H9 (cell line): ENCODE measurements at regions not wholly inside any gene's neighbourhood (a gene's known extent, or its start where the extent isn't known, plus 50 kb on each side); places are given as distances from the start of the nearest gene placed in this dataset.

ENCODE experiments used
- DNase-seq: peaks from one replicate; pipeline ENCODE4 v3.0.0-alpha.2; 2017
- H2AFZ ChIP-seq: one replicate; pipeline ENCODE4 v1.6.1; 2013; ENCODE audit warnings: mild to moderate bottlenecking, low read length, control low read depth, moderate library complexity
- H2AK5ac ChIP-seq: 2 replicates; pipeline ENCODE4 v1.6.1; 2013; ENCODE audit warnings: low read length, control low read depth, mixed read lengths; ENCODE audit not compliant: insufficient read length
- H2BK120ac ChIP-seq: one replicate; pipeline ENCODE4 v1.6.1; 2013; ENCODE audit warnings: low read depth, mild to moderate bottlenecking, low read length, control low read depth, inconsistent platforms; ENCODE audit not compliant: poor library complexity, severe bottlenecking
- H2BK12ac ChIP-seq: 2 replicates; pipeline ENCODE4 v1.6.1; 2013; ENCODE audit warnings: low read length, control low read depth, mixed read lengths, low read depth; ENCODE audit not compliant: insufficient read length
- H2BK15ac ChIP-seq: 2 replicates; pipeline ENCODE4 v1.6.1; 2013; ENCODE audit warnings: low read depth, low read length, control low read depth
- H2BK20ac ChIP-seq: one replicate; pipeline ENCODE4 v1.6.1; 2013; ENCODE audit warnings: low read depth, mild to moderate bottlenecking, low read length, control low read depth, inconsistent platforms; ENCODE audit not compliant: poor library complexity, severe bottlenecking
- H2BK5ac ChIP-seq: 2 replicates; pipeline ENCODE4 v1.6.1; 2013; ENCODE audit warnings: low read length, control low read depth, mixed read lengths; ENCODE audit not compliant: insufficient read length
- H3K14ac ChIP-seq: 2 replicates; pipeline ENCODE4 v1.6.1; 2013; ENCODE audit warnings: low read length, control low read depth; ENCODE audit not compliant: insufficient read depth
- H3K18ac ChIP-seq: 2 replicates; pipeline ENCODE4 v1.6.1; 2013; ENCODE audit warnings: low read depth, mild to moderate bottlenecking, mixed read lengths, low read length, control low read depth; ENCODE audit not compliant: insufficient read length
- H3K23ac ChIP-seq: 2 replicates; pipeline ENCODE4 v1.6.1; 2013; ENCODE audit warnings: low read length, control low read depth, mixed read lengths, low read depth; ENCODE audit not compliant: insufficient read length
- H3K23me2 ChIP-seq: 2 replicates; pipeline ENCODE4 v1.6.1; 2013; ENCODE audit warnings: low read depth, mild to moderate bottlenecking, mixed read lengths, low read length, control low read depth; ENCODE audit not compliant: insufficient read length, poor library complexity, severe bottlenecking
- H3K27ac ChIP-seq: 2 replicates; pipeline ENCODE4 v1.5.1; 2013; ENCODE audit warnings: low read length, control low read depth, mixed read lengths, low read depth; ENCODE audit not compliant: insufficient read length
- H3K27me3 ChIP-seq: 2 replicates; pipeline ENCODE4 v1.6.1; 2013; ENCODE audit warnings: low read length, control low read depth, inconsistent platforms; ENCODE audit not compliant: insufficient read depth
- H3K4ac ChIP-seq: 2 replicates; pipeline ENCODE4 v1.6.1; 2013; ENCODE audit warnings: low read depth, mild to moderate bottlenecking, control low read depth, inconsistent platforms, low read length, moderate library complexity
- H3K4me1 ChIP-seq: 2 replicates; pipeline ENCODE4 v1.6.1; 2013; ENCODE audit warnings: low read length, control low read depth, inconsistent platforms; ENCODE audit not compliant: insufficient read depth
- H3K4me2 ChIP-seq: 2 replicates; pipeline ENCODE4 v1.6.1; 2013; ENCODE audit warnings: low read length, control low read depth, mixed read lengths; ENCODE audit not compliant: insufficient read length, insufficient read depth
- H3K56ac ChIP-seq: 2 replicates; pipeline ENCODE4 v1.6.1; 2013; ENCODE audit warnings: low read depth, mild to moderate bottlenecking, mixed read lengths, low read length, control low read depth; ENCODE audit not compliant: insufficient read length
- H3K79me1 ChIP-seq: 2 replicates; pipeline ENCODE4 v1.6.1; 2013; ENCODE audit warnings: low read depth, mild to moderate bottlenecking, moderate library complexity, low read length, control low read depth, inconsistent platforms; ENCODE audit not compliant: insufficient read depth, poor library complexity, severe bottlenecking
- H3K79me2 ChIP-seq: 2 replicates; pipeline ENCODE4 v1.6.1; 2013; ENCODE audit warnings: low read length, control low read depth, inconsistent platforms; ENCODE audit not compliant: insufficient read depth
- H3K9ac ChIP-seq: 2 replicates; pipeline ENCODE4 v1.6.1; 2013; ENCODE audit warnings: low read length, control low read depth, mixed read lengths; ENCODE audit not compliant: insufficient read length; ENCODE audit errors: extremely low read depth
- H3K9me3 ChIP-seq: one replicate; pipeline ENCODE4 v1.6.1; 2013; ENCODE audit warnings: low read depth, low read length, inconsistent platforms; ENCODE audit not compliant: control insufficient read depth
- H3T11ph ChIP-seq: one replicate; pipeline ENCODE4 v1.6.1; 2013; ENCODE audit warnings: mild to moderate bottlenecking, low read length, control low read depth, inconsistent platforms
- H4K20me1 ChIP-seq: one replicate; pipeline ENCODE4 v1.6.1; 2013; ENCODE audit not compliant: control insufficient read depth, insufficient read length, insufficient read depth
- H4K5ac ChIP-seq: 2 replicates; pipeline ENCODE4 v1.6.1; 2013; ENCODE audit warnings: low read depth, mild to moderate bottlenecking, mixed read lengths, low read length, control low read depth; ENCODE audit not compliant: insufficient read length
- H4K8ac ChIP-seq: replicated peaks from 2 replicates; pipeline ENCODE4 v1.6.1; 2013; ENCODE audit warnings: low read length, control low read depth, mixed read lengths, low read depth; ENCODE audit not compliant: insufficient read length
- H4K91ac ChIP-seq: 2 replicates; pipeline ENCODE4 v1.6.1; 2013; ENCODE audit warnings: low read depth, mild to moderate bottlenecking, moderate library complexity, mixed read lengths, low read length, control low read depth; ENCODE audit not compliant: insufficient read length
- H3K27ac Mint-ChIP-seq, 3 experiments: 2 replicates in 2 of 3; 3 replicates in 1 of 3; pipeline ENCODE4 v1.8.0; 2020 to 2021; ENCODE audit warnings: mixed read lengths in 3 of 3, mild to moderate bottlenecking in 1 of 3, moderate library complexity in 1 of 3
- H3K27me3 Mint-ChIP-seq: 2 replicates; pipeline ENCODE4 v1.8.0; 2021; ENCODE audit warnings: low read depth, mild to moderate bottlenecking, moderate library complexity, mixed read lengths
- H3K36me3 Mint-ChIP-seq, 3 experiments: 2 replicates in 2 of 3; 3 replicates in 1 of 3; pipeline ENCODE4 v1.8.0; 2020 to 2021; ENCODE audit warnings: low read depth in 3 of 3, mixed read lengths in 3 of 3; ENCODE audit not compliant: insufficient read depth in 1 of 3
- H3K4me1 Mint-ChIP-seq, 2 experiments: 2 replicates each; pipeline ENCODE4 v1.8.0; 2020; ENCODE audit warnings: mixed read lengths in 2 of 2
- H3K4me3 Mint-ChIP-seq, 2 experiments: 2 replicates in 1 of 2; 3 replicates in 1 of 2; pipeline ENCODE4 v1.8.0; 2020 to 2021; ENCODE audit warnings: mild to moderate bottlenecking in 2 of 2, mixed read lengths in 2 of 2, moderate library complexity in 1 of 2
- H3K9me3 Mint-ChIP-seq, 2 experiments: 2 replicates in 1 of 2; 3 replicates in 1 of 2; pipeline ENCODE4 v1.8.0; 2020; ENCODE audit warnings: mild to moderate bottlenecking in 2 of 2, mixed read lengths in 2 of 2, moderate library complexity in 1 of 2
- CTCF ChIP-seq: fragments of 200-600 bp; sonication (generic); conservative IDR thresholded peaks from 3 replicates; pipeline ENCODE4 v1.8.0; 2021; ENCODE audit warnings: antibody characterized with exemption, mild to moderate bottlenecking
- WGBS: extraction: QIAGEN DNeasy Blood & Tissue Kit; methylation state at CpG from one replicate; pipeline ENCODE4 v1.1.7; 2013; ENCODE audit warnings: missing lambda C conversion rate, low lambda C conversion rate, mixed read lengths; ENCODE audit not compliant: insufficient read length; ENCODE audit errors: extremely low coverage; 5-methylcytosine and 5-hydroxymethylcytosine counted together

- no peak overlapping the region for H3K4me2 ChIP-seq
- H2AK5ac ChIP-seq, result no peak overlapping the region
- H2BK5ac ChIP-seq, result no peak overlapping the region
- H4K8ac ChIP-seq, result no peak overlapping the region
- no peak overlapping the region for H2BK15ac ChIP-seq
- H3K4me1 Mint-ChIP-seq, result no peaks in the 10 kb centered on the region
- no peaks in the 10 kb centered on the region for H3K23me2 ChIP-seq
- no peaks in the 10 kb centered on the region for H3K79me1 ChIP-seq
- H3K9ac ChIP-seq, result no peak overlapping the region
- no peak overlapping the region for H3K56ac ChIP-seq
- no peaks in the 10 kb centered on the region for H3K9me3 ChIP-seq
- H2BK20ac ChIP-seq, result no peak overlapping the region
- no peaks in the 10 kb centered on the region for H4K20me1 ChIP-seq
- no peak overlapping the region for H3K27ac ChIP-seq
- no peak for DNase-seq
- H3K36me3 Mint-ChIP-seq, result no peaks in the 10 kb centered on the region
- H3K4me3 Mint-ChIP-seq, result no peak overlapping the region
- H4K91ac ChIP-seq, result no peak overlapping the region
- TF ChIP-seq CTCF, result no peak
- H3K27me3 ChIP-seq, result no peaks in the 10 kb centered on the region
- no peak overlapping the region for H3K14ac ChIP-seq
- no peaks in the 10 kb centered on the region for H3K9me3 Mint-ChIP-seq
- H3K4ac ChIP-seq, result no peak overlapping the region
- no peak overlapping the region for H2BK12ac ChIP-seq
- no peak overlapping the region for H3K27ac Mint-ChIP-seq
- H4K5ac ChIP-seq, result no peak overlapping the region
- H3K18ac ChIP-seq, result no peak overlapping the region
- H2BK120ac ChIP-seq, result no peak overlapping the region
- H3K79me2 ChIP-seq, result no peaks in the 10 kb centered on the region
- WGBS, result no CpG with 5 or more reads among the region's 5 CpGs
- H3K4me1 ChIP-seq, result no peaks in the 10 kb centered on the region
- no peak overlapping the region for H2AFZ ChIP-seq
- no peak overlapping the region for H3T11ph ChIP-seq
- H3K23ac ChIP-seq, result no peak overlapping the region
- H3K27me3 Mint-ChIP-seq, result no peaks in the 10 kb centered on the region
Measured at GRCh38 chr13:105906746-105907145, 628.7 kb downstream of the EFNB2 start.
